ENCODE measurements at regions not wholly inside any gene's neighbourhood (a gene's known extent, or its start where the extent isn't known, plus 50 kb on each side); places are given as distances from the start of the nearest gene placed in this dataset.
A peak's percentile ranks its signal among the peaks of the same experiment; 100 is the strongest.

DNA sequence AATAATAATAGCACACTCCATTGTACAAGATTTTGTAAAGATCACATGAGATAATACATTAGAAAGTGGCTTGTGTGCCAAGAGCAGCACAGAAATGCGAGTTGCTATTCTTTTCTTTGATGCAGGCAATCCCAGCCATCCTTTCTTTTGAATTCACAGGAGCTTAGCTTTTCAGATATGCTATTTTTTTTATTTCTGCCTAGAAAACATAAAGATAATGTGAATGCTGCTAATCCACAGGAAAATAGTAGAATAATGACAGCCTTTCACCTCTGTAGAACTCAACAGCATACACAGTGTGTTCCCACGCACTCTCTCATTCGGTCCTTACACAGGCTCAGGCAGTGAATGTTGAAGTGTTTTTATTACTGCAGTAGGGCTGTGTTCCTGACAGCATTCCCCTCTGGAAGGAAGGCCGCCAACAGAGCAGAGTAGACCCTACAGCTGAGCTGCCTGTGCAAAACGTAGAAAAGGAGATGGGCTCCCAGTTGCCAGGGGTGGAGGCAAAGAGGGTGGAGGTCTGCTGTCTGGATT lies 138.8 kb upstream of the TAPT1 start:
- DNase-seq: peak in 1 of 3 donors; percentile 17

DNA sequence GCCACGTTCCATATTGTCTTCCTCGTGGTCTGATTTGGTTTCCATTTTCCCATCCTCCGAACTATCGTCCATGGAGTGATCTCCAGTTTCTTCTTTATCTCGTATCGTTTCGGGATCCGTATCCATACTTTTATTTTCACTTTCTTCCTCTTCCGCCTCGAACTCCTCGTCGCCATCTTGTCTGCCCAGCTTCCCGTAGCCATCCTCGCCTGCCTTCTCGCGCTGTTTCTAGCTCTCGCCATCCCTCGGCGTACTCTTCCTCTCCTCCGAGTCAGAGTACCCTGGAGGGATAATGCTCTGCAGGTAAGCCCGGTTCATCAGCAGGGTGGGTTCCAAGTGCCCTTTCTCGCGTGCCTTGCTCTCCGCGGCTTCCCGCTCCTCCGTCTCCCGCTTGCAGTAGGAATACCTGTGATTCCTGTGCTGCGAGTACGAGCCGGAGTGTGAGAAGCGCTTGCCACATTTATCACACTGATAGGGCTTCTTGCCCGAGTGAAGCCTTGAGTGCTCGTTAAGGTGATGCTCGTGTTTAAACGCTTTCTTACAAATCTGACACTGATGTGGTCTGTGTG lies 134.5 kb upstream of the TAPT1 start:
- no peak for DNase-seq

DNA sequence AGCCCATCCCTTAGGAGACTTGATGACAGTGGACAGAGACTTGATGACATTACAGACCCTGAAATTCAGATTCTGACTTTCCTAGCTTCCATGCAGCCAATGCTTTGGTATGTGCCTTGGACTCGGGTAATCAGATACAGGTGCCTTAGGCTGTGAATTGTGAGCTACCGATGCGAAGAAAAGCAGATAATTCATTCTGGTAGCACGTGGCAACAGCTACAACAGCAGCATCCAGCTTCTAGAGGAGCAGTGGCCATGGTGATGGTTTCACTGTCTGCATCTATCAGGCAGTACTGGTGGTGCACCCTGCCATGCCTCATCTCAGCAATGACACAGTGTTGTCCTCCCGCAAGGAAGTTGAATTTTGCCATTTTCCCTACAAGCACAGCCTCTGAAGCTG lies 126.9 kb upstream of the TAPT1 start:
- no peak for DNase-seq

DNA sequence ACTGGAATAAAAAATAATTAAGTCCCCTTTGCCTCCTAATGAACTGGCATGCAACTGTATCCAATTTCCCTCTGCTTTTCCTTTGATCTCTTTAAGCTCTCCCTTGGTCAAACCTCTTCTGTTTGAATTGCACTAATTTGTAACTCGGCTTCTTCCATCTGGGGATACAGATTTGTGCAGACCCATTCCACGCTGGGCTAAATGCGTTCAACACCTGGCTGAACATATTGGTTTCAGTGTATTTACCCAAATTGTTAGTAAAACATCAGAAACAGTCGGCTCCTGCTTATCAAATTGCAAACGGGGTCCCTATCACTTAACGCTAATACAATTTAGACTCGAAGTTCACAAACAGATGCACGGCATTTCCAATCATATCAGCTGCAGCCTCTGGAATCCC lies 124.9 kb upstream of the TAPT1 start:
- DNase-seq: no peak

DNA sequence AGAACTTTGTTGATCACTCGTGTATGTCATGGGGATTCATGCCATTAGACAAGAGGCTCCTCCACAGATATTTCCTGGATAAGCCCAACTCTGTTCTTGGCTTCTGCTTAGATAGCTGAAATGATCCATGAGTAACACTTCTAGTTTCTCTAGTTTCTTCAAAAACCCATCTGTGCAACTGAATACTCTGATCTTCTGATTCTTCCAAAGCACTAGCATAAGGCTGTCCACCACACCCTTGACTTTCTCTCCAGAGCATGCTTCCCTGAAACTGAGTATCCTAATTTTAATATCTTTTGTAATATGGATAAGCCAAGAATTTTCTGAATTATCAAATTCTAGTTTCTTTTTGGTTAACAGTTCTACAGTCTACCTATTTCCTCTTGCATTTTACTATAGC lies 118.6 kb upstream of the TAPT1 start:
- no peak for DNase-seq

- DNase-seq: peak in 1 of 3 donors; percentile 7
Observed at GRCh38 chr4:16337936-16338335, 111.7 kb upstream of the TAPT1 start.

DNA sequence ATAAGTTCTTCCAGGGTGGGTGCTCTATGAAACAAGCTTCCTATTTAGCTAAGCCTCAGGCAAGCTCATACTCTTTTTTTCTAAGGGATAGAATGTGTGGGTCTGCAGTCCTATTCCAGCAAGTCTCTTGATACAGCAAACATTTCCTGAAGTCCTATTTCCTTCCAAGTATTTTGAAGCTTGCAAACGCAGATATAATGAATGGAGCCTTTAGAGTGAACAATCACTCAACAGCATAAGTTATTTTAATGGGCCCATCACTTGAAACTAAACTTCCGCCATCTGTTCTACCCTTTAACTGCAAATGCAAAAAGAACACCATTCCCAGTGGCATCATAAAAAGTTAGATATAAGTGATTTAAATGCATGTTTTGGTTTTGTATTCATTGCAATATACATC lies 108.3 kb upstream of the TAPT1 start:
- DNase-seq: peak in 1 of 3 donors; percentile 67

GRCh38 chr4:16329797-16330134 lies 103.5 kb upstream of the TAPT1 start:
- no peak for DNase-seq

- DNase-seq: peak in 1 of 3 donors; percentile 13
Observed at GRCh38 chr4:16329125-16329796, 103.0 kb upstream of the TAPT1 start.

DNA sequence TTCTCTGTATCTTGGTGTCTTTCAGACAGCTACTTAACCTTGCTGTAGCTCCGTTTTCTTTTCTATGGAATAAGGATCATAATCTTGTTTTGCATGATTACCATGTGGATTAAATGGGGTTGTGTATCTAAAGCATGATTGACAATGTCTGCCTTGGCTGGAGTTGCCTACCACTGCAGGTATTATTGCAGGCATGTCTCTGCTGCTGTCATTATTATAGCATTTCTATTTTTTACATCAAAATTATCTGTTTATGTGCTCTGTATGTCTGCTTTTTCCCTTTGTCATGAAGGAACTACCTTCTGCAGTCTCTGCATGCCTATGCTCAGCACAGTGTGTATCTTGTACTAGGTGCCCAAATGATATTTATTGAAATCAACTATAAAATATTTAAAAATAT lies 95.9 kb upstream of the TAPT1 start:
- DNase-seq: no peak

- no peak for DNase-seq
Observed at GRCh38 chr4:16315456-16315855, 89.2 kb upstream of the TAPT1 start.

DNA sequence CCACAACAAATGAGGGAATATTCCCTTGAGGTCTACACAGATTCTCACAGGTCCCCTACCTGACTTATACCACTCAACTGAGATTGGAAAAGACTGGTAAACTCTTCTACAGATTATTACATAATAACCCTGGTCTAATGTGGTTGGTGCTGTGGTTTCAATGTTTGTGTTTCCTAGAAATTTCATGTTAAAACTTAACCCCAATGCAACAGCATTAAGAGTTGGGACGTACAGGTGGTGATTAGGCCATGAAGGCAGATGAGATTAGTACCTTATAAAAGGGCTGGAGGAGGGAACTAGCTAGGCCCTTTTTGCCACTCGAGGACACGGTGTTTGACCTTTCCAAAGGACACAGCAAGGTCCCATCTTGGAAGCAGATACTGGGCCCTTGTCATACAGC lies 84.3 kb upstream of the TAPT1 start:
- DNase-seq: no peak

- DNase-seq: no peak
Observed at GRCh38 chr4:16302648-16303047, 76.4 kb upstream of the TAPT1 start.

- no peak for DNase-seq
Observed at GRCh38 chr4:16297003-16297402, 70.7 kb upstream of the TAPT1 start.

DNA sequence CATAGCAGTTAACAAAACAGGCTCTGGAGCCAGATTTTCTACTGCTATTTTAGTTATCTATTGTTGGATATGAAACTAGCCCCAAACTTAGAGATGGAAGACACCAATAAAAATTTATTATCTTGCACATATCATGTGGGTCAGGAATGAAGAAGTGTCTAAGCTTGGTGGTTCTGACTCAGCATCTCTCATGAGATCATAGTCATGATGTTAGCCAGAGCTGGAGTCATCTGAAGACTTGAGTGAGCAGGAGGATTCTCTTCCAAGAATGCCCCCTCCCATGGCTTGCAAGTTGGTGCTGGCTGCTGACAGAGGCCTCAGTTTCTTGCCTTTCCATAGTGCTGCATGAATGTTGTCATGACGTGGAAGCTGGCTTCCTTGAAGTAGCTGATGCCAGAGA lies 68.2 kb upstream of the TAPT1 start:
- no peak for DNase-seq

DNA sequence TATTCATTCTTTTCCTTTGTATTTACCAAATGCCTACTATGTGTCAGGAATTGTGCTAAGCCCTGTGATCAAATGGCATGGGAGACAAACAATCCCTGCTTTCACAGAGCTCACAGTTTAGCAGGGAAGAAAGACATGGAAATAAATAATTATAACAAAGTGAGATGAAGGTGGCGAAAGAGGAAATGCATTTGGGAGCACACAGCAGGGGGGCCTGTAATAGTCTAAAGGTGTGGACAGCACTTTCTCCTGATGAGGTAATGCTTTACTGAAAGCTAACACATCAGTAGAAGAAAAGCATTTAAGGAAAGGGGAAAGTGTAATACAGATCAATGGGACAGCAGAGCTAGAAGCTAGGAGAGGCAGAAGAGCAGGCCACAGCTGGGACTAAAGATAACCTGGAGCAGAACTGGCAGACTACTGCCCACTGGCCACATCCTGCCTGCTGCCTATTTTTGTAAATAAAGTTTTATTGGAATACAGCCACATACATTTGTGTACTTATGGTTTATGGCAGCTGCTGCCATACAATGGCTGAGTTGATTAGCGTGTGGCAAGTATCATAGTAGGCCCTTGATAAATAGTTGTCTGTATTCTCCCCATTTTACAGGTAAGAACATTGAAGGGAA lies 67.1 kb upstream of the TAPT1 start:
- no peak for DNase-seq

GRCh38 chr4:16292585-16292984 lies 66.3 kb upstream of the TAPT1 start:
- DNase-seq: peak in 2 of 3 donors; percentile 21 to 51

DNA sequence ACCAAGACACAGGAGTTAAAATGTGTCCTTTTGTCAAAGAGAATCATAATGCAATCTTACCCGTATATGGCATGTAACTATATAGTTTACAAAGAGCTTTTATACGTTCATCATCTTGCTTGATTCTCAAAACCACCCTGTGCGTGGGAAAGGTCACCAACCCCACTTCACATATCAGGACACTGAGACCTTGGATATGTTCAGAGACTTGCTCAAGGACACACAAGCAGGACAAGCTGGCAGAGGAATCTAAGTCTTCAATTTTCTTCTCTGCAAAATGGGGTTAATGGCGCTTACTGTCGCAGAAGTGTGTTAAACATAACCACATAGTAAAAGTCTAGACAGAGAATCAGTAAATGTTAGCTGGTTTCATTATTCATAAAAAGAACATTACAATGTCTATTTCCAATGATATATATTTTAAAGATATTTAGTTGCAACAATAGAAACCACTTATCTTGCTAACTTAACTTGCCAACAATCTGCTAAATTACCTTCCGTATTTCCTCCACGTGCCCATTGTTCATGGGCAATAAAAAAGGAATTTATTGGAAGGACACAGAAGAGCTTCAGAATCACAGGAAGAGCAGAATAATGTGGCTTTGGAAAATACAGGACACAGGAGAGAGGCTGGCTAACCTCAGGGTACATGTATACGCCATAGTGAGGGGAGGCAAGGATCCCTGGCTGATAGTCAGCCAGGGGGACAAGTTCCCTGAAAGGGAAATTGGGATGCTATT lies 64.6 kb upstream of the TAPT1 start:
- DNase-seq: peak in 1 of 3 donors; percentile 26

DNA sequence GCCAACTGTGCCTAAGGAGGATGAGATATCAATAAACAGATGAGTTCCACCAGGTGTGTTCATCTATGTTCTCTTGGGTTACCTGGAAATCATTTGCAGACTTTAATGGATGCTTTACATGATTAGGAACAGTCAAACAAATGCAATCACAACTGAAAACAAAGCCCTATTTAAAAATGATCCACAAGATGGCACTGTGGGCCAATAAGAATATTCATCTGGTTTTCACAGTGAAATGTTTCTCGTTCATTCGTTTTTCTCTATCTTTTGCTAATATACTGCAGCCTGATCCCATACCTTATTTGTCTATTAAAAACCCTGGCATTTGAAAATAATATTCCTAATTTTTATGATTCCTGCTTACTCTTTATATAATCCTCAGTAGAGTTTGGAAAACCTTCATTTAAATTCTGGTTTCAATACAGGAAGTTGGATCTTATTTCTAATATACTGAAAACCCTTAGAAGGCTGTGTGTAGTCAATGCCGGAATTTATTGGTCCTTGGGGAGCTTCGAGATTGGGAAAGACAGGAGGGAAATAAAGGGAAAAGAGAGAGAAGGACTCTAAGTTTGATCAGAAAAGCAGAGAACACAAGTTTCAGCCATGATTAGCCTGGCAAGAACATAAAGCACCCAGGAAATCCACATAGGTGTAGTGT lies 63.8 kb upstream of the TAPT1 start:
- DNase-seq: peak; percentile 47 to 79 (median 64)

DNA sequence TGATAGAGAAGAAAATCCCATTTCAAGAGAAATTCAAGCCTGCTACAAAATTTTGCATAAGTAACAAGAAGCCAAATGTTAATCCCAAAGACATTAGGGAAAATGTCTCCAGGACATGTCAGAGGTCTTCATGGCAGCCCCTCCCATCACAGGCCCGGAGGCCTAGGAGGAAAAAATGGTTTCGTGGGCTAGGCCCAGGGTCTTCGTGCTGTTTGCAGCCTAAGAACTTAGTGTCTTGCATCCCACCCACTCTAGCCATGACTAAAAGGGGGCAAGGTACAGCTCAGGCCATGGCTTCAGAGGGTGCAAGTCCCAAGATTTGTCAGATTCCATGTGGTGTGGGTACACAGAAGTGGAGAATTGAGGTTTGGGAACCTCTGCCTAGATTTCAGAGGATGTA lies 57.8 kb upstream of the TAPT1 start:
- DNase-seq: no peak

DNA sequence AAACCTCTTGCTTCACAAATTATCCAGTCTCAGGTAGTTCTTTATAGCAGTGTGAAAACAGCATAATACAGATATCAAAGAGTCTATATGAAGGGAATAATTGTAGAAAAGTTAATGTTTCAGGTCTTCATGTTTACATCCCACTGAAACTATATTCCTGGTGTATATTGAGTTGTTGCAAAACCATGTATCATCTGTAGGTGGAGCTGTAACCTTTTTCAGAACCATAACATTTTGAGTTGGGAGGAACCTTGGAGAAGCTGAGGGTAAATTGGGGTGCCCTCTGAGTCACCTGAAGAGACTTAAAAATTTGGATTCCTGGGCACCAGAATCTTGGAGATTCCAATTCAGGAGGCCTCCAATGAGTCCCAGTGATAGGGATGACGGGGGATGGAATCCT lies 51.9 kb upstream of the TAPT1 start:
- no peak for DNase-seq

All from muscle of back (tissue), 3 donors.